GM21737 (cell line): ENCODE measurements at regions not wholly inside any gene's neighbourhood (a gene's known extent, or its start where the extent isn't known, plus 50 kb on each side); places are given as distances from the start of the nearest gene placed in this dataset.

Experiments used
- ATAC-seq: cut with Tn5 transposase; IDR thresholded peaks from one replicate; pipeline ENCODE4 v1.9.1; 2021; ENCODE audit warnings: mild to moderate bottlenecking, moderate library complexity; ENCODE audit not compliant: unreplicated experiment

GRCh38 chr13:99122171-99122570, 78.5 kb upstream of the UBAC2 start:
- no peak for ATAC-seq

- ATAC-seq: no peak
Measured at GRCh38 chr13:99123101-99124045, 77.3 kb upstream of the UBAC2 start.

GRCh38 chr13:99124046-99124400, 76.6 kb upstream of the UBAC2 start:
- ATAC-seq: no peak

- ATAC-seq: peak; percentile 63
Measured at GRCh38 chr13:99124794-99125316, 75.8 kb upstream of the UBAC2 start.

- ATAC-seq: no peak
Measured at GRCh38 chr13:99125326-99125915, 75.2 kb upstream of the UBAC2 start.

- ATAC-seq: no peak
Measured at GRCh38 chr13:99126821-99127220, 73.8 kb upstream of the UBAC2 start.

- no peak for ATAC-seq
Measured at GRCh38 chr13:99129050-99129449, 71.6 kb upstream of the UBAC2 start.

GRCh38 chr13:99129951-99130350, 70.7 kb upstream of the UBAC2 start:
- no peak for ATAC-seq

GRCh38 chr13:99131410-99131809, 69.2 kb upstream of the UBAC2 start:
- ATAC-seq: no peak

- ATAC-seq: no peak
Measured at GRCh38 chr13:99132295-99132835, 68.3 kb upstream of the UBAC2 start.

- no peak for ATAC-seq
Measured at GRCh38 chr13:99133230-99133629, 67.4 kb upstream of the UBAC2 start.

- no peak for ATAC-seq
Measured at GRCh38 chr13:99133848-99134247, 66.8 kb upstream of the UBAC2 start.

GRCh38 chr13:99135591-99135990, 65.1 kb upstream of the UBAC2 start:
- no peak for ATAC-seq

GRCh38 chr13:99136427-99136954, 64.2 kb upstream of the UBAC2 start:
- no peak for ATAC-seq

GRCh38 chr13:99140831-99141230, 59.8 kb upstream of the UBAC2 start:
- ATAC-seq: no peak

GRCh38 chr13:99143904-99144303, 56.8 kb upstream of the UBAC2 start:
- no peak for ATAC-seq

- ATAC-seq: no peak
Measured at GRCh38 chr13:99144306-99144705, 56.3 kb upstream of the UBAC2 start.

- no peak for ATAC-seq
Measured at GRCh38 chr13:99145461-99145860, 55.2 kb upstream of the UBAC2 start.

GRCh38 chr13:99150575-99151361, 49.9 kb upstream of the UBAC2 start:
- ATAC-seq: no peak
